ENCODE measurements at regions not wholly inside any gene's neighbourhood (a gene's known extent, or its start where the extent isn't known, plus 50 kb on each side); places are given as distances from the start of the nearest gene placed in this dataset.
"Not testable (repeated sequence)": the region's sequence is repeated elsewhere in the genome, so short reads cannot be mapped to it uniquely, and the experiment has no call there.

GRCh38 chr3:6392123-6392522 lies 468.8 kb upstream of the GRM7 start:
- intact Hi-C loops (cut with DNase I; ENCODE audit: low total_unique reads), result no loop called here
- TF ChIP-seq CTCF (IDR thresholded peaks at IDR 0.05 in 8 of 11, conservative IDR thresholded peaks at IDR 0.05 in 3 of 11) (no peak), POLR2AphosphoS5 (IDR thresholded peaks at IDR 0.05) (no peak), POLR2A (IDR thresholded peaks at IDR 0.05) (no peak)
- Histone ChIP-seq H3K27me3 (replicated peaks in 1 of 7) (no peaks in the 10 kb centered on the region), H3K4me1 (no peaks in the 10 kb centered on the region), H3K9me3 (no peaks in the 10 kb centered on the region), H3K36me3 (no peaks in the 10 kb centered on the region), H3K4me3 (no peak overlapping the region), H3K27ac (no peak overlapping the region)
- no peak for DNase-seq
- 87 to 92% (median 90%) methylated on average over 2 of the region's 2 CpGs for WGBS, 5 donors

GRCh38 chr3:6394944-6395343 lies 466.0 kb upstream of the GRM7 start:
- no peaks in the 10 kb centered on the region for H3K27me3 ChIP-seq (replicated peaks in 1 of 7)
- no peak overlapping the region for H3K27ac ChIP-seq
- H3K9me3 ChIP-seq, result no peaks in the 10 kb centered on the region
- H3K36me3 ChIP-seq, result no peaks in the 10 kb centered on the region
- 74 to 91% (median 79%) methylated on average over 2 of the region's 2 CpGs for WGBS, 5 donors
- intact Hi-C loops (cut with DNase I; ENCODE audit: low total_unique reads), result no loop called here
- H3K4me1 ChIP-seq, result no peaks in the 10 kb centered on the region
- TF ChIP-seq CTCF (IDR thresholded peaks at IDR 0.05 in 8 of 11, conservative IDR thresholded peaks at IDR 0.05 in 3 of 11), result no peak
- H3K4me3 ChIP-seq, result no peak overlapping the region
- no peak for DNase-seq

DNA sequence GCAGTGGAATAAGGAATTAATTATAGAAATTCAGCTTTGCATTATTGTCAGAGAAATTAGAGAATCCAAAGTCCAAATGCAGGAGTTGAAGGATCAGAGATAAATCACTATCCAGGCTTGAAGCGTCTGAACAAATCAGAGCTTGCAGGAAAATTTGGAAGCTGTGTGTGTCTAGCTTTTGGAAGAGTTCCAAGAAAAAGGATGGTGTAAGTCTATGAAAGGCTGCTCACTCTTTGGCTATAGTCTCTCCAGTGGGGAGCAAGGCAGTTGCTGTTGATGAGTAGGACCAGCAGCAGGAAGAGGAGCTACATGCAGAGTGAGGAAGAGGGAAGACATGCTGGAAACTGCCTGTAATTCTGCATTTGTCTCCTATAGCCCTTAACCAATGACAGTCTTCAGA lies 464.3 kb upstream of the GRM7 start:
- no peaks in the 10 kb centered on the region for H3K36me3 ChIP-seq
- H3K9me3 ChIP-seq, result no peaks in the 10 kb centered on the region
- TF ChIP-seq CTCF (IDR thresholded peaks at IDR 0.05 in 8 of 11, conservative IDR thresholded peaks at IDR 0.05 in 3 of 11) (no peak), POLR2AphosphoS5 (IDR thresholded peaks at IDR 0.05) (no peak), POLR2A (IDR thresholded peaks at IDR 0.05) (no peak)
- no peaks in the 10 kb centered on the region for H3K27me3 ChIP-seq (replicated peaks in 1 of 7)
- no peaks in the 10 kb centered on the region for H3K4me1 ChIP-seq
- no peak for DNase-seq
- no peak overlapping the region for H3K27ac ChIP-seq
- intact Hi-C loops (cut with DNase I; ENCODE audit: low total_unique reads), result no loop called here
- no peak overlapping the region for H3K4me3 ChIP-seq
- WGBS, 5 donors, result 58 to 84% (median 78%) methylated on average over 1 of the region's 1 CpG

GRCh38 chr3:6402666-6403065 lies 458.2 kb upstream of the GRM7 start:
- DNase-seq; H3K4me1 ChIP-seq; H3K4me3 ChIP-seq; H3K36me3 ChIP-seq; H3K27me3 ChIP-seq (replicated peaks in 1 of 7); H3K27ac ChIP-seq; intact Hi-C loops (cut with DNase I; ENCODE audit: low total_unique reads): not testable (repeated sequence)
- 80 to 89% (median 88%) methylated on average over 4 of the region's 4 CpGs for WGBS, 5 donors
- peaks cover 0 to 20% (median 10%) of the 10 kb centered on the region in 8 donors for H3K9me3 ChIP-seq

GRCh38 chr3:6406923-6407322 lies 454.0 kb upstream of the GRM7 start:
- intact Hi-C loops (cut with DNase I; ENCODE audit: low total_unique reads); H3K36me3 ChIP-seq; H3K4me1 ChIP-seq; DNase-seq; H3K4me3 ChIP-seq; H3K27me3 ChIP-seq (replicated peaks in 1 of 7); H3K27ac ChIP-seq: not testable (repeated sequence)
- peaks cover 0 to 20% (median 10%) of the 10 kb centered on the region in 8 donors for H3K9me3 ChIP-seq
- WGBS, 5 donors, result 70 to 90% (median 74%) methylated on average over 4 of the region's 4 CpGs

Data from spleen (tissue), 11 donors.